ENCODE measurements at regions not wholly inside any gene's neighbourhood (a gene's known extent, or its start where the extent isn't known, plus 50 kb on each side); places are given as distances from the start of the nearest gene placed in this dataset.

- TF ChIP-seq CTCF (conservative IDR thresholded peaks at IDR 0.05): no peak
- TF ChIP-seq EZH2 (IDR thresholded peaks at IDR 0.05; ENCODE audit: low read depth): no peak
Observed at GRCh38 chr1:229158927-229159326, 112.0 kb upstream of the RAB4A start.

Measured in PC-9 (cell line).